ENCODE measurements at regions not wholly inside any gene's neighbourhood (a gene's known extent, or its start where the extent isn't known, plus 50 kb on each side); places are given as distances from the start of the nearest gene placed in this dataset.

DNA sequence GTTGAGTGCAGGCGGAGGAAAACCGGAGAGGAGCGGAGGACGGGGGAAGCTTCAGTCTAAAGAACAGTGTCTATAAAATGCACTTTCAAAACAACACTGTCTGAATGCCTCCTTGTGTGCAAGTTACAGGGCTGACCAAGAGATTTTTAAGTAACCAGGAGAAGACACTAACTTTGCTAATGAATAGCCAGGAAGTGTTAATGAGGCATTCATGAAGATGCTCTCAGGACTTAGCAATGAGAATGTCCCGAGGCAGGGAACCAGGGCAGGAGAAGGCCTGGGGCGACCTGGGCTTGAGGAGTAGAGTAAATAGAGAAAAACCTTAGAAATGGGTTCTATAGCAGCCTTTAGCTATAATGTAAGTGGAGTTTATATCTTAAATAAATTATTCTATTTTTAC lies 312.1 kb downstream of the SKIDA1 start:
- TF ChIP-seq, protein P1, sequence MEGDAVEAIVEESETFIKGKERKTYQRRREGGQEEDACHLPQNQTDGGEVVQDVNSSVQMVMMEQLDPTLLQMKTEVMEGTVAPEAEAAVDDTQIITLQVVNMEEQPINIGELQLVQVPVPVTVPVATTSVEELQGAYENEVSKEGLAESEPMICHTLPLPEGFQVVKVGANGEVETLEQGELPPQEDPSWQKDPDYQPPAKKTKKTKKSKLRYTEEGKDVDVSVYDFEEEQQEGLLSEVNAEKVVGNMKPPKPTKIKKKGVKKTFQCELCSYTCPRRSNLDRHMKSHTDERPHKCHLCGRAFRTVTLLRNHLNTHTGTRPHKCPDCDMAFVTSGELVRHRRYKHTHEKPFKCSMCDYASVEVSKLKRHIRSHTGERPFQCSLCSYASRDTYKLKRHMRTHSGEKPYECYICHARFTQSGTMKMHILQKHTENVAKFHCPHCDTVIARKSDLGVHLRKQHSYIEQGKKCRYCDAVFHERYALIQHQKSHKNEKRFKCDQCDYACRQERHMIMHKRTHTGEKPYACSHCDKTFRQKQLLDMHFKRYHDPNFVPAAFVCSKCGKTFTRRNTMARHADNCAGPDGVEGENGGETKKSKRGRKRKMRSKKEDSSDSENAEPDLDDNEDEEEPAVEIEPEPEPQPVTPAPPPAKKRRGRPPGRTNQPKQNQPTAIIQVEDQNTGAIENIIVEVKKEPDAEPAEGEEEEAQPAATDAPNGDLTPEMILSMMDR (conservative IDR thresholded peaks at IDR 0.05; ENCODE audit: low read depth, low read length): no peak
- no peak overlapping the region for H3K4me3 ChIP-seq (ENCODE audit: low read length)
- no peak for DNase-seq (ENCODE audit: low read depth)

DNA sequence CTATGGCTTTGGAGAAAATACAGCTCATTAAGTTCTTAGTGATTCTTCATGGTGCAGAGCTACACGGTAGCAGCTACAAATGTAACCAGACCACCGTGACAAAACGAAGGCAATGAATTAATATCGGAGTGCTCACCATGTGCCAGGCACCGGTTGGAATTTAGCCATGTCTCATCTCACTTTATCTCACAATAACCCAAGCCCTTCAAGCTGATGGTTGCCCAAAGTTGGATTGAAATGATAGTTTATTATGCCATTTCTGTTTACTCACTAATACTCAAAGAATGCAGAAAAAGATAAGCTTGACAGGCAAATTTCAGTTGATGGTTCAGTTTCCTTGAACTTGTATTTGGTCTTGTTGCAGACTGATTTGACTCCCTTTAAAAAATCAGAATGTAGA lies 312.6 kb downstream of the SKIDA1 start:
- TF ChIP-seq, protein P1 (conservative IDR thresholded peaks at IDR 0.05; ENCODE audit: low read depth, low read length): no peak
- no peak for DNase-seq (ENCODE audit: low read depth)

DNA sequence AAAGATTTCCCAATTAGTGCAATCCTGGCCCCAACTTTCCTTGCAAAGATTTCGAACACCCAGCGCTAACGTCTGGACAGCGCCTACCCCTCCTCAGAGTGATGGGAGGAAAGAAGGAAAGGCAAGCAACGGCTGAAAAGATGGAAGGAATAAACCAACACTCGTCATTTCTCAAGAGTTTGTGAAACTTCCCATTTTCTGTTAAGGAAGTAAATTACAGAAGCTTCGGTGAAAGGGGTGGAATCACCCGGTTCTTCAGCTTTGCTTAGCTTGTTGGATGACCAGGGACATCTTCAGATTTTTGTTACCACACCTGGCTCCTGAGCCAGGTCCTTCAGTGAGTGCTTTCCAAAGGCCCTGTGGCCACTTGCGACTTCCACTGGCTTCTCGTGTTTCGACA lies 313.1 kb downstream of the SKIDA1 start:
- no peak for DNase-seq (ENCODE audit: low read depth)
- no peak overlapping the region for H3K4me3 ChIP-seq (ENCODE audit: low read length)
- TF ChIP-seq, protein P1 (conservative IDR thresholded peaks at IDR 0.05; ENCODE audit: low read depth, low read length): no peak

More for the DNA sequence above, 312.6 kb downstream of the SKIDA1 start:
- H3K4me3 ChIP-seq (ENCODE audit: low read length): no peak overlapping the region

DNA sequence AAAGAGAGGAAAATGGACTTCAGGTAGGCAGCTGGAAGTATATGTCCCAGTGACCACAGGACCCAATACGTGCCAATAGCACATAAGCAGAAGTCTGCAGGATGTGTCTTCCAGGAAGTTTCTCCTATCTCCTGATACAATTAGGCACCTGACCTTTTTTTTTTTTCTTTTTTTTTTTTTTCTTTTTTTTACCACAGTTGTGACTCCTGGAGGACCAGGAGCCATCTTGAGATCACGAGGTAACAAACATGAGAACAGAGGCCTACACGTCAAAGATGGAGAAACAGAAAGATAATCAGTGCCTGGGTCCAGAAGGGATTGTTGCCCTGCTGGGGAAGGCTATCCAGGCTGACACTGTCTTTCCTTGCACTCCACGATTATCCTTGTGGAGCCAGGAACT lies 312.4 kb upstream of the NEBL start:
- TF ChIP-seq, protein P1 (conservative IDR thresholded peaks at IDR 0.05; ENCODE audit: low read depth, low read length): no peak
- H3K4me3 ChIP-seq (ENCODE audit: low read length): no peak overlapping the region
- no peak for DNase-seq (ENCODE audit: low read depth)

DNA sequence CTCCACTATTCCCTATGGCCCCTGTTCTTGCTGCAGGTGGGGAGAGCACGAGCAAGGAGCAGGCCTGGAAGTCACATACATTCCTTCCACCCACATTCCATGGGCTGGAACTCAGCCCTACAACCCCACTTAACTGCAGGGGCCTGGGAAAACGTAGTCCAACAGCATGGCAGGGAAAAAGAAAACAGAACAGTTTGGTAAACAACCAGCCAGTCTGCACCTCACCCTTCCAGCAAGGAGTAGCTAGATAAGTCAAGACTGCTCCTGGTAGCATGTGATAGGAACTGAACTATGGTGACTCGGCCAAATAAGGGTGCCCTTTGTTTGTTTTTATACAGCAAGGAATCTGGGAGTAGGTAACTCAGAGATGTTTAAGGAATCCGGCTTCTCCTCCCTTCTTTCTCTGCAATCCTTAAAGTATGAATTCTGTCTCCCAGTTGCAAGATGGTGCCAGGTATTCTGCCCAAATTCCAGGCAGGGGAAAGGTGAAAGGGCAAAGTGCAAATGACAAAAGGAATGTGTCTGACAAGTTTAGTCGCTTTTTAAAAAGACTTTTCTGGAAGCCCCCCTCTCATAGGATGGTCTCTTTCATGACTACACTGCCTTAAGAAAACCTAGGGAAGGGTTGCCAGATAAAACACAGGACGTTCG lies 311.7 kb upstream of the NEBL start:
- no peak overlapping the region for H3K4me3 ChIP-seq (ENCODE audit: low read length)
- no peak for DNase-seq (ENCODE audit: low read depth)
- TF ChIP-seq, protein P1 (conservative IDR thresholded peaks at IDR 0.05; ENCODE audit: low read depth, low read length): no peak

DNA sequence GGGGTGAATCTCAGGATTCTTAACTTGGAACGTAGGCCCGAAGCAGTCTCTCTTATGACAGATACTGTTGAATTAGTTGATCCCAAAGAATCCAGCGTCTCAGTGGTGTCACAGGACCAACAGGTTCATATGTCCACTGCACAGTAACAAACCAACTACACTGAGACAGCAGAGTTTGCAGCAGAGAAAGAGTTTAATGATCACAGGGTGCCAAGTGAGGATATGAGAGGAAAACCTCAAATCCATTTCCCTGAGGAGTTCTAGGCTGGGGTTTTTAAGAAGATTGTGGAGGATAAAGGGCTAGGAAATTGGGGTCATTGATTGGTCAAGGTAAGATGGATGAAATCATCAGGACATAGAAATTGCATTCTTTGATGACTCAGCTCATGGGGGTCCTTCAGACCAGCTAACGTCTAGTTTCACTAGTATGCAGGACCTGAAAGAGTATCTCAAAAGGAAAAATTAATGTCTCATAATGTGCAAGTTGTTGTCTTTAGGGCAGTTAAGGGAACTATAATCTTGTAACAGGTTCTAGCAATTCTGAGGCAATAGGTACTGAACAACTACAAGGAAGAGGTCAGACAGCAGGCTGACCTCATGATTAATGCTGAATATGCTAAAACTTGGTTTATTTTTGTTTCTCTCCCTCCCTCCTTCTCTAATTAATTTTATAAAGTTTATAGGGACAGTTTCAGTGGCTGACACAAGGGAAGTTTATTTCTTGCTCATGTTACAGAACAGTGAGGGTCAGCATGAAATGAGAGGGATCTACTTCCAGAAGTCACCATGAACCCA lies 310.9 kb upstream of the NEBL start:
- DNase-seq (ENCODE audit: low read depth): no peak
- TF ChIP-seq, protein P1 (conservative IDR thresholded peaks at IDR 0.05; ENCODE audit: low read depth, low read length): no peak
- H3K4me3 ChIP-seq (ENCODE audit: low read length): no peak overlapping the region

DNA sequence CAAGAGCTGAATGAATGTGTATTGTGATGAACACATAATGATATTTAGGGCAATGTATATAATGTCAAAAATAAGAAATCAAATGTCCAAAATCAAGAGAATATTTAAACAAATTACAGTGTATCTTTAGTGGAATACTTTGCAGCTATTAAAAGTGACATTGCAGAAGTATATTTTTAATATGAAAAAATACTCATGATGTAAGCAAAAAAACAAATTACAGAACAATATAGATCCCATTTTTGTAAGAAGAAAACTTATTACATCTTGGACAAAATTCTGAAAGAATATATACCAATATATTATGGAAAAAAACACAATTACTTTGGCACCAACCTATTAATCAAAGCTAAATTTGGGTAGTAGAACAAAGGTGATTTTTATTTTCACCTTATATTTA lies 308.2 kb upstream of the NEBL start:
- no peak for DNase-seq (ENCODE audit: low read depth)
- H3K4me3 ChIP-seq (ENCODE audit: low read length): no peak overlapping the region
- TF ChIP-seq, protein P1 (conservative IDR thresholded peaks at IDR 0.05; ENCODE audit: low read depth, low read length): no peak

Data from retinal pigment epithelial cell (primary cell).